Duodenal mucosa (tissue), 2 donors: ENCODE measurements at regions not wholly inside any gene's neighbourhood (a gene's known extent, or its start where the extent isn't known, plus 50 kb on each side); places are given as distances from the start of the nearest gene placed in this dataset.

Source experiments
- H3K27ac ChIP-seq: one replicate; pipeline ENCODE4 v1.7.0; 2013; ENCODE audit warnings: low read depth, low read length
- H3K27me3 ChIP-seq, 2 donors: one replicate each; pipeline ENCODE4 v1.7.0; 2013; ENCODE audit warnings: low read length in 2 of 2, control low read depth in 1 of 2; ENCODE audit not compliant: insufficient read depth in 2 of 2, control insufficient read depth in 1 of 2
- H3K36me3 ChIP-seq, 2 donors: one replicate each; pipeline ENCODE4 v1.7.0; 2013; ENCODE audit warnings: low read length in 2 of 2, control low read depth in 1 of 2; ENCODE audit not compliant: insufficient read depth in 2 of 2, control insufficient read depth in 1 of 2
- H3K4me1 ChIP-seq, 2 donors: one replicate each; pipeline ENCODE4 v1.7.0; 2013; ENCODE audit warnings: low read length in 2 of 2, control low read depth in 1 of 2; ENCODE audit not compliant: insufficient read depth in 2 of 2, control insufficient read depth in 1 of 2
- H3K4me3 ChIP-seq, 2 donors: one replicate each; pipeline ENCODE4 v1.7.0; 2013; ENCODE audit warnings: low read length in 2 of 2, low read depth in 1 of 2
- H3K9ac ChIP-seq, 2 donors: one replicate each; pipeline ENCODE4 v1.7.0; 2013; ENCODE audit warnings: low read length in 2 of 2, low read depth in 1 of 2
- H3K9me3 ChIP-seq, 2 donors: one replicate each; pipeline ENCODE4 v1.7.0; 2013; ENCODE audit warnings: low read length in 2 of 2, control low read depth in 1 of 2; ENCODE audit not compliant: control insufficient read depth in 1 of 2

GRCh38 chr1:4598561-4598960, 55.8 kb upstream of the AJAP1 start:
- H3K36me3 ChIP-seq, result no peaks in the 10 kb centered on the region
- H3K4me3 ChIP-seq, result no peak overlapping the region
- no peak overlapping the region for H3K27ac ChIP-seq
- H3K9ac ChIP-seq, result no peak overlapping the region
- no peaks in the 10 kb centered on the region for H3K9me3 ChIP-seq
- H3K27me3 ChIP-seq, result no peaks in the 10 kb centered on the region
- H3K4me1 ChIP-seq, result no peaks in the 10 kb centered on the region

GRCh38 chr1:4599521-4599920, 54.9 kb upstream of the AJAP1 start:
- Histone ChIP-seq H3K4me3 (no peak overlapping the region), H3K9ac (no peak overlapping the region), H3K9me3 (no peaks in the 10 kb centered on the region), H3K27ac (no peak overlapping the region), H3K36me3 (no peaks in the 10 kb centered on the region), H3K4me1 (no peaks in the 10 kb centered on the region), H3K27me3 (peaks cover 0 to 2% of the 10 kb centered on the region in 2 donors)

- Histone ChIP-seq H3K4me1 (no peaks in the 10 kb centered on the region), H3K27me3 (peaks cover 0 to 2% of the 10 kb centered on the region in 2 donors), H3K9me3 (no peaks in the 10 kb centered on the region), H3K36me3 (no peaks in the 10 kb centered on the region), H3K27ac (no peak overlapping the region), H3K9ac (no peak overlapping the region), H3K4me3 (no peak overlapping the region)
These were observed 54.4 kb upstream of the AJAP1 start for GRCh38 chr1:4599951-4600481.

DNA sequence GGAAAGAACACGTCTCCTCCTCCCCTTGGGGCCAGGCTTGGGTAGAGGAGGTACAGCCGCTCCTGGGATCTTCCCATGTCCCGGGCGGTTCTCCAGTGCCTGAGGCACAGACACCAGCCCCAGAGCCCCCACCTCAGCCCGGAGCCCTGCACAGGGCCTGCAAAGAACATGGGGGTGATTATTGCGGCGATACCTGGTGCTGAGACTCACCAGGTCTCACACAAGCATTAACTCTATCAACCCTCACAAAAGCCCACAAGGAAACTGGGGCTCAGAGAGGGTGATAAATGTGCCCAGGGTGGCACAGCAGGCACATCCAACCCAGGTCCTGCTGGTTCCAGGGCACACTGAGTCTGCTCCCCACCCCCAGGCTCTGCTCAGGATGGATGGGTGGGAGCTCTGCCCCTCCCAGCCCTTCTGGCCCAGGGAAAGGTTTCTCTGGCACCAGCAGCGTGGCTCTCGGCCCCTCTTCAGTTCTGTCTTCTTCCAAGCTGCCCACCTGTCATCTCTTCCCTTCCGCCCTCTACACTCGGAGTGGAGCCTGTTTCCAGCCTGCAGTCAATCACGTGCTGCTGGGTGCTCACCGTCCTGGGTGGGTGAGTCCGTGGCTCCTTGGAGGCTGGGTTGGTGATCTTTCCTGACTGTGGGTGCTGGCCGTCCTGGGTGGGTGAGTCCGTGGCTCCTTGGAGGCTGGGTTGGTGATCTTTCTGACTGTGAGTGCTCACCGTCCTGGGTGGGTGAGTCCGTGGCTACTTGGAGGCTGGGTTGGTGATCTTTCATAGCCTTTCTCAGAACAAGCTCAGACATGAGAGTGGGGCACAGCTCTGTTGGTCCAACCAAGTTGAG, 53.6 kb upstream of the AJAP1 start:
- Histone ChIP-seq H3K9me3 (no peaks in the 10 kb centered on the region), H3K36me3 (no peaks in the 10 kb centered on the region), H3K4me1 (no peaks in the 10 kb centered on the region), H3K27ac (no peak overlapping the region), H3K4me3 (no peak overlapping the region), H3K27me3 (peaks cover 0 to 2% of the 10 kb centered on the region in 2 donors), H3K9ac (no peak overlapping the region)

DNA sequence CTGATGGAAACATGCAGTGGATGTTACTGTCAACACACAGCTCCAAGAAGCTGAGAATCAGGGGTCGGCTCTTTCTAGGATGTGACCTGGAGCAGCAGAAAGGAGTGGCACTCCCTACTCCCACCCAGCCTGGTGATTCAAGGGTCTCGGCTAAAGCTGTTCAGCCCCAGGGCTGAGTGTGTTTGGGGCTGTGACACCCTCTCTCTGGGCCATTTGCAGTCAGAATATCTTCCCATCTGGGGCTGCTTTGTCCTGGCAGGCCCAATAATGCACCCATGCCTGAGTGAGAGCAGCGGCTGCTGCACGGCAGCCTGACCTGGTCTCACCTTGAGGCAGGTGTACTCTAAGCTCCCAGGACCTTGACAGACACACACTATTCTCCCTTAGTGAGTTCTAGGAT, 52.5 kb upstream of the AJAP1 start:
- Histone ChIP-seq H3K9me3 (no peaks in the 10 kb centered on the region), H3K9ac (no peak overlapping the region), H3K36me3 (no peaks in the 10 kb centered on the region), H3K4me1 (no peaks in the 10 kb centered on the region), H3K4me3 (no peak overlapping the region), H3K27me3 (peaks cover 0 to 2% of the 10 kb centered on the region in 2 donors), H3K27ac (no peak overlapping the region)

GRCh38 chr1:4602462-4603294, 51.7 kb upstream of the AJAP1 start:
- H3K4me3 ChIP-seq, result no peak overlapping the region
- H3K27me3 ChIP-seq, result peaks cover 0 to 2% of the 10 kb centered on the region in 2 donors
- H3K9ac ChIP-seq, result no peak overlapping the region
- no peaks in the 10 kb centered on the region for H3K36me3 ChIP-seq
- no peaks in the 10 kb centered on the region for H3K9me3 ChIP-seq
- H3K27ac ChIP-seq, result no peak overlapping the region
- no peaks in the 10 kb centered on the region for H3K4me1 ChIP-seq

DNA sequence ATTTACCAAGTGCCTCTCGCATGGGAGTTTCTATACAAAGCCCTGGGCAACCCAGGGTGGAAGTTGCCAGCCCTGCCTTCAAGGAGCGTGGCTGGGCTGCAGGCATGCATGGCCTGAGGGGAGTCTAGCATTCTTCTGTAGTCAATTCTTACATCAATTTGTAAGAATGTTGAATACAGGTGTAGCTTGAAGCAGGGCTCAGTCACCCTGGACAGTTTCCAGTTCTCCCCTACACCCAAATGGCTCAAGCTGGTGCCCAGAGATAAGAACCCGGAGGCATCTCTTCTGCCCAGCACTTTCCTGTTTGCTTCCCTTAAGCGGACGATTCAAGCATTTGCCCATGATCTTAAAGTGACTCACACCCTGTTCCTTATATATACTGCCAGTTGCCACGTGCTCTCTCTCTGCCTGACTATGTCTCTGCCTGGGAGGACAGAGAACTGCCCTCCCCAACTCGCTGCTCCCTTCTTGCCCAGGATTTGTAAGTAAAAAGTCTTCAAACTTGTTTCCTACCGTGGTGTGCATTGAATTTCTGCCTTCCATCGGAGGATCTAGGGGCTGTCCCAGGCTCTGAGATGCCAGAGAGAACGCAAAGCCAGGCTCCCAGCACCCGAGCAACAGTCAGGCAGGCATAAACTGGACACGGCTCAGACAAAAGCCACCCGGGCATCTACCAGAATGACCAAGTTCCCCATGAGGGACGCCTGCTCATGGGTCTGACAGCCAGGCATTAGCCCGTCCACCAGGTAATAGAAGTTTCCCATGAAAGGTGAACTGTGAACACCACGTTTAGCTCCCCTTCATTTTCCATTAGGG, 50.9 kb upstream of the AJAP1 start:
- Histone ChIP-seq H3K27ac (no peak overlapping the region), H3K4me3 (no peak overlapping the region), H3K27me3 (peaks cover 0 to 2% of the 10 kb centered on the region in 2 donors), H3K9ac (no peak overlapping the region), H3K36me3 (no peaks in the 10 kb centered on the region), H3K9me3 (no peaks in the 10 kb centered on the region), H3K4me1 (no peaks in the 10 kb centered on the region)
